ENCODE measurements at regions not wholly inside any gene's neighbourhood (a gene's known extent, or its start where the extent isn't known, plus 50 kb on each side); places are given as distances from the start of the nearest gene placed in this dataset.

GRCh38 chr10:130362308-130362761 is 226.1 kb downstream of the GLRX3 start:
- H3K9me3 ChIP-seq (ENCODE audit: low read depth) = no peaks in the 10 kb centered on the region
- WGBS, 2 experiments (ENCODE audit: low coverage in 1 of 2, low lambda C conversion rate in 2 of 2, missing lambda C conversion rate in 2 of 2) = 7 to 10% methylated on average over 8 to 9 of the region's 9 CpGs
- no peaks in the 10 kb centered on the region for H4K20me1 ChIP-seq (ENCODE audit: insufficient read depth)
- H3K4me3 ChIP-seq = no peak overlapping the region
- no peak overlapping the region for H2AFZ ChIP-seq
- H3K9ac ChIP-seq = no peak overlapping the region
- H3K36me3 ChIP-seq (ENCODE audit: low read depth) = no peaks in the 10 kb centered on the region
- no peak for TF ChIP-seq EZH2 (IDR thresholded peaks at IDR 0.05; ENCODE audit: insufficient read depth, poor library complexity, severe bottlenecking)
- no peak for TF ChIP-seq EZH2phosphoT487 (IDR thresholded peaks at IDR 0.05; ENCODE audit: insufficient read depth, low read depth)
- no peaks in the 10 kb centered on the region for H3K79me2 ChIP-seq (ENCODE audit: insufficient read depth)
- no peaks in the 10 kb centered on the region for H3K4me1 ChIP-seq (ENCODE audit: insufficient read depth)
- DNase-seq = no peak
- no peak overlapping the region for H3K4me2 ChIP-seq (ENCODE audit: unreplicated experiment)
- in situ Hi-C loops (cut with MboI) = no loop called here
- H3F3A ChIP-seq (ENCODE audit: insufficient read depth) = no peaks in the 10 kb centered on the region
- H3K9me2 ChIP-seq (ENCODE audit: insufficient read depth) = no peaks in the 10 kb centered on the region
- H3K27ac ChIP-seq = no peak overlapping the region
- no peaks in the 10 kb centered on the region for H3K27me3 ChIP-seq (replicated peaks; ENCODE audit: insufficient read depth)

- in situ Hi-C loops (cut with MboI) = no loop called here
- WGBS, 2 experiments (ENCODE audit: low coverage in 1 of 2, low lambda C conversion rate in 2 of 2, missing lambda C conversion rate in 2 of 2) = 42 to 43% methylated on average over 4 to 5 of the region's 5 CpGs
- no peak for DNase-seq
Measured at GRCh38 chr10:130363051-130363450, 226.9 kb downstream of the GLRX3 start.

DNA sequence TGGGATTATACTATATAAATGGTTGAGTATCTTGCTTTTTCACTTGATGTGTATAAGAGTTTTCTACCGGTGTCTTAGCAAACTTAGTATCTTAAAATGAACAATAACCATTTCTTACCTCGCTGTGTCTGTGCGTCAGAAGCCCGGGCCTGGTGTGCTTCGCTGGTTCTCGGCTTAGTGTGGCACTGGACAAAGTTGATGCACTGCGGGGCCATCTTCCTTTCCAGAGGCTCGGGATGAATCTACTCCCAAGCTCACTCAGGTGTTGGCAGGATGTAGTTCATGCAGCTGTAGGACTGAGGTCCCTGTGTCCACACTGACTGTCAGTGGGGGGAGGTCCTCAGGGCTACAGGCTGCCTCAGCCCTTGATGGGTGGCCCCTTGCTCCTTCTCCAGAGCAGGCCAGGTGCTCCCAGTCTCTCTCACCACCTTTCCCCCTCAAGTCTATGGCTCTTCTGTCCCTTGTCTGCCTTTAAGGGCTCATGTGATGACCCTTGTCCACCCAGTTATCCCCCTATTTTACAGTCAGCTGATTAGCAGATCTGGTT is 227.8 kb downstream of the GLRX3 start:
- no peak for TF ChIP-seq EZH2 (IDR thresholded peaks at IDR 0.05; ENCODE audit: insufficient read depth, poor library complexity, severe bottlenecking)
- no peak for TF ChIP-seq EZH2phosphoT487 (IDR thresholded peaks at IDR 0.05; ENCODE audit: insufficient read depth, low read depth)
- WGBS, 2 experiments (ENCODE audit: low coverage in 1 of 2, low lambda C conversion rate in 2 of 2, missing lambda C conversion rate in 2 of 2) = 49 to 55% methylated on average over 8 of the region's 8 CpGs

More at GRCh38 chr10:130363051-130363450, 226.9 kb downstream of the GLRX3 start:
- TF ChIP-seq EZH2 (IDR thresholded peaks at IDR 0.05; ENCODE audit: insufficient read depth, poor library complexity, severe bottlenecking) = no peak
- TF ChIP-seq EZH2phosphoT487 (IDR thresholded peaks at IDR 0.05; ENCODE audit: insufficient read depth, low read depth) = no peak
- Histone ChIP-seq H3F3A (ENCODE audit: insufficient read depth) (no peaks in the 10 kb centered on the region), H3K27me3 (replicated peaks; ENCODE audit: insufficient read depth) (no peaks in the 10 kb centered on the region), H3K4me2 (ENCODE audit: unreplicated experiment) (no peak overlapping the region), H2AFZ (no peak overlapping the region), H3K9me3 (ENCODE audit: low read depth) (no peaks in the 10 kb centered on the region), H3K79me2 (ENCODE audit: insufficient read depth) (no peaks in the 10 kb centered on the region), H3K36me3 (ENCODE audit: low read depth) (no peaks in the 10 kb centered on the region), H3K9me2 (ENCODE audit: insufficient read depth) (no peaks in the 10 kb centered on the region), H3K4me1 (ENCODE audit: insufficient read depth) (no peaks in the 10 kb centered on the region), H3K9ac (no peak overlapping the region), H4K20me1 (ENCODE audit: insufficient read depth) (no peaks in the 10 kb centered on the region), H3K27ac (no peak overlapping the region), H3K4me3 (no peak overlapping the region)

GRCh38 chr10:130364631-130365411 is 228.6 kb downstream of the GLRX3 start:
- no peaks in the 10 kb centered on the region for H3K27me3 ChIP-seq (replicated peaks; ENCODE audit: insufficient read depth)
- no peaks in the 10 kb centered on the region for H3K9me2 ChIP-seq (ENCODE audit: insufficient read depth)
- no peak for DNase-seq
- no peaks in the 10 kb centered on the region for H3K36me3 ChIP-seq (ENCODE audit: low read depth)
- H3K27ac ChIP-seq = no peak overlapping the region
- H3K79me2 ChIP-seq (ENCODE audit: insufficient read depth) = no peaks in the 10 kb centered on the region
- no peaks in the 10 kb centered on the region for H3K4me1 ChIP-seq (ENCODE audit: insufficient read depth)
- H3K4me2 ChIP-seq (ENCODE audit: unreplicated experiment) = no peak overlapping the region
- in situ Hi-C loops (cut with MboI) = no loop called here
- H3K9me3 ChIP-seq (ENCODE audit: low read depth) = no peaks in the 10 kb centered on the region
- no peak overlapping the region for H3K9ac ChIP-seq
- TF ChIP-seq EZH2phosphoT487 (IDR thresholded peaks at IDR 0.05; ENCODE audit: insufficient read depth, low read depth) (no peak), EZH2 (IDR thresholded peaks at IDR 0.05; ENCODE audit: insufficient read depth, poor library complexity, severe bottlenecking) (no peak)
- H3F3A ChIP-seq (ENCODE audit: insufficient read depth) = no peaks in the 10 kb centered on the region
- no peak overlapping the region for H2AFZ ChIP-seq
- WGBS, 2 experiments (ENCODE audit: low coverage in 1 of 2, low lambda C conversion rate in 2 of 2, missing lambda C conversion rate in 2 of 2) = 18 to 20% methylated on average over 17 of the region's 17 CpGs
- no peaks in the 10 kb centered on the region for H4K20me1 ChIP-seq (ENCODE audit: insufficient read depth)
- no peak overlapping the region for H3K4me3 ChIP-seq

More for the DNA sequence above, 227.8 kb downstream of the GLRX3 start:
- Histone ChIP-seq H3K9me2 (ENCODE audit: insufficient read depth) (no peaks in the 10 kb centered on the region), H3K36me3 (ENCODE audit: low read depth) (no peaks in the 10 kb centered on the region), H3K4me2 (ENCODE audit: unreplicated experiment) (no peak overlapping the region), H3K4me1 (ENCODE audit: insufficient read depth) (no peaks in the 10 kb centered on the region), H4K20me1 (ENCODE audit: insufficient read depth) (no peaks in the 10 kb centered on the region), H3K27me3 (replicated peaks; ENCODE audit: insufficient read depth) (no peaks in the 10 kb centered on the region), H3K9me3 (ENCODE audit: low read depth) (no peaks in the 10 kb centered on the region), H3K27ac (no peak overlapping the region), H2AFZ (no peak overlapping the region), H3K4me3 (no peak overlapping the region), H3F3A (ENCODE audit: insufficient read depth) (no peaks in the 10 kb centered on the region), H3K79me2 (ENCODE audit: insufficient read depth) (no peaks in the 10 kb centered on the region), H3K9ac (no peak overlapping the region)
- no peak for DNase-seq
- in situ Hi-C loops (cut with MboI) = no loop called here

Measured in GM23248 (cell line).